Right ventricle myocardium superior (tissue), 1 donor: ENCODE measurements at regions not wholly inside any gene's neighbourhood (a gene's known extent, or its start where the extent isn't known, plus 50 kb on each side); places are given as distances from the start of the nearest gene placed in this dataset.

ENCODE experiments used
- ATAC-seq: fragments of 200-7000 bp; cut with Tn5 transposase; one replicate; pipeline ENCODE4 v1.9.1; 2020; ENCODE audit warnings: mild to moderate bottlenecking; ENCODE audit not compliant: poor library complexity
- DNase-seq: peaks from one replicate; pipeline ENCODE4 v3.0.0-alpha.2; 2020
- intact Hi-C: fragments of 100-400 bp; cut with DNase I; formaldehyde crosslinking; loops from one replicate; pipeline ENCODE4 v1.11.2; 2022
- donor health status: DM: no; HTN: yes; CAD: no; lungs with severe emphysema.

GRCh38 chr20:58098571-58098970 is 129.9 kb downstream of the ANKRD60 start:
- intact Hi-C loops: loop anchor here (10.0 kb wide), 1 partner anchor 76 kb away; no protein-coding TSS in a partner anchor
- ATAC-seq: no peak
- no peak for DNase-seq

DNA sequence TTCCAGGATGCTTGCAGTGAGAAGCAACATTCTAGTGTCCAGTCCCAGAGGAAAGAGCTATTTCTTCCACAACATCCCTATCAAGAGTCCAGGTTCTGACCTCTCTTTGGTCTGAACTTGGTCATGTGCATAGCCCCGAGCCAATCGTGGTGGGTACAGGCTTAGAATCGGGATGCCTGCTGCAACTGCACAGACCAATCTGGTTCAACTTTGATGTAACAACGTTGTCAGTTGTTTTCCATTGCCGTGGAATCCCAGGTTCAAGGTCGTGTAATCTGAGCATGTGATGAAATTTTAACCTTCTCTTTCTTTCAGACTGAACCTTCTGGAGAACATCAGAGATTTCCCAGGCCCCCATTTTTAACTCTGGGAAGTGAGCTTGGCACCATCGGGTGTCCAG is 130.5 kb downstream of the ANKRD60 start:
- intact Hi-C loops: loop anchor here (10.0 kb wide), 1 partner anchor 77 kb away; no protein-coding TSS in a partner anchor
- no peak for ATAC-seq
- no peak for DNase-seq

DNA sequence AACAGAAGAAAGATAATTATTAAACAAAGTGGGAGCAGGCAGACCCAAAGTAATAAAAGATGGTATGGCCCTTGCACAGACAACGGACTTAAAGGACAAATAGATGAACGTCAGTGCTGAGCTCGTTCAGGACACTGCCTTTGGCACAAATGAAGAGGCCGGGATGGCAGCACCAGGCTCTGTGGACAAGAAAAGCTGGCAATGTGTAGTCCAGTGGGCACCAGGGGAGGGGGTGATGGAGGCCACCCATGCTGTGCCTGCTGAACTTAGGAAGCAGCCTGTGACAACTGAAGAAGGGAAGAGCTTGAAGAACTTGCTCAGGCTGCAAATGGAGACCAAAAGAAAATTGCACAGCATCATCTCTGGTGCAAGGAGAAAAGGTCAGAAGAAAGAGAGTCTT is 131.0 kb downstream of the ANKRD60 start:
- no peak for ATAC-seq

GRCh38 chr20:58096880-58097423 is 131.5 kb downstream of the ANKRD60 start:
- DNase-seq (no peak), ATAC-seq (no peak)
- intact Hi-C loops: loop anchor here (10.0 kb wide), 1 partner anchor 78 kb away; no protein-coding TSS in a partner anchor

More for the DNA sequence above, 131.0 kb downstream of the ANKRD60 start:
- intact Hi-C loops: loop anchor here (10.0 kb wide), 1 partner anchor 77 kb away; no protein-coding TSS in a partner anchor
- DNase-seq: no peak

DNA sequence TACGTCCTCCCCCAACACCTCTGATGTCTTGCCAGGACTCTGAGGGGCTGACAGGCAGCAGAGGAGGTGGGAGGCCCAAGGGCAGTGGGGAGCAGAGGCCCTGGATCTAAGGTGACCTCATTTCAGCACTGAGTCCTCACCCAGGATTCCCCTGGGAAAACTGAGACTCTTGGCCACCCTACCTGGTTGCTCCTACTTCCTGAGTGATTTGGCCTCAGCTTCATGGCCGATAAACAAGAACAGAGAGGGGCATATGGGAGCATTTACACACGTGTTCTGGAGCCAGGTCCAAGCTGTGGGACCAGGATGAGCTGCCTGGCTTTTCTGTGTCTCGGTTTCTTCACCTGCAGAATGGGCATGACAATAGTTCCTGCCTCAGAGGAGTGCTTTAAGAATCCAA is 133.8 kb downstream of the ANKRD60 start:
- DNase-seq: no peak
- ATAC-seq: no peak
- intact Hi-C loops: loop anchor here (5.0 to 10.0 kb wide), 2 partner anchors 33 to 80 kb away; no protein-coding TSS in a partner anchor

- no peak for DNase-seq
- ATAC-seq: no peak
- intact Hi-C loops: loop anchor here (5.0 to 10.0 kb wide), 2 partner anchors 33 to 81 kb away; no protein-coding TSS in a partner anchor
These were observed 134.3 kb downstream of the ANKRD60 start for GRCh38 chr20:58094160-58094559.

GRCh38 chr20:58092871-58093270 is 135.6 kb downstream of the ANKRD60 start:
- no peak for DNase-seq
- intact Hi-C loops: loop anchor here (5.0 to 10.0 kb wide), 2 partner anchors 34 to 82 kb away; no protein-coding TSS in a partner anchor

GRCh38 chr20:58092353-58092752 is 136.1 kb downstream of the ANKRD60 start:
- no peak for DNase-seq
- peak; percentile 43 for ATAC-seq
- intact Hi-C loops: loop anchor here (5.0 to 10.0 kb wide), 2 partner anchors 35 to 82 kb away; no protein-coding TSS in a partner anchor

More at GRCh38 chr20:58092871-58093270, 135.6 kb downstream of the ANKRD60 start:
- no peak for ATAC-seq

- no peak for ATAC-seq
These were observed 136.6 kb downstream of the ANKRD60 start for GRCh38 chr20:58091810-58092209.

GRCh38 chr20:58090161-58090560 is 138.3 kb downstream of the ANKRD60 start:
- ATAC-seq: no peak
- intact Hi-C loops: loop anchor here (5.0 to 10.0 kb wide), 2 partner anchors 37 to 85 kb away; no protein-coding TSS in a partner anchor
- no peak for DNase-seq

More at GRCh38 chr20:58091810-58092209, 136.6 kb downstream of the ANKRD60 start:
- intact Hi-C loops: loop anchor here (5.0 to 10.0 kb wide), 2 partner anchors 35 to 83 kb away; no protein-coding TSS in a partner anchor
- no peak for DNase-seq

- DNase-seq (no peak), ATAC-seq (no peak)
- intact Hi-C loops: loop anchor here (5.0 kb wide), 1 partner anchor 436 kb away; no protein-coding TSS in a partner anchor
These were observed 139.8 kb downstream of the ANKRD60 start for GRCh38 chr20:58088625-58089024.

DNA sequence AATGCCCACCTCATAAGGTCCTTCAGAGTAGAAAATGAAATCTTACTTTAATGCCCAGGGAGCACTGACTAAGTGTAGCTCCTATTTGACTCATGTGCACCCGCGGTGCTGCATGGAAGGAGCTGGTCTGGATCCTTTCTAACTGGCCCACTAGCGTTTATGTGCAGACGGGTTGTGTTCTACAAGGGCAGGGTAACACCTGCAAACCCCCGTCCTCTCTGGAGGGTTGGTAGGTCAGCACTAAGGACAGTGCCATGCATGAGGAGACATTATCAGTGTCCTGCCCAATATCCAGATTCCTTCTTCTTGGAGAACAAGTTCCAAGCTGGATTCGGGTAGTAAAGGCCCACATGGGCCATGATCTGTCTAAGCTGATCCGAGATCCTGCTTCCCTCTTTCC is 140.3 kb downstream of the ANKRD60 start:
- no peak for ATAC-seq

GRCh38 chr20:58087562-58087858 is 140.9 kb downstream of the ANKRD60 start:
- intact Hi-C loops: loop anchor here (5.0 kb wide), 1 partner anchor 435 kb away; no protein-coding TSS in a partner anchor
- DNase-seq (no peak), ATAC-seq (no peak)

More for the DNA sequence above, 140.3 kb downstream of the ANKRD60 start:
- no peak for DNase-seq
- intact Hi-C loops: loop anchor here (5.0 kb wide), 1 partner anchor 436 kb away; no protein-coding TSS in a partner anchor

- intact Hi-C loops: loop anchor here (5.0 kb wide), 1 partner anchor 435 kb away; no protein-coding TSS in a partner anchor
- ATAC-seq (peak; percentile 59), DNase-seq (no peak)
These were observed 141.5 kb downstream of the ANKRD60 start for GRCh38 chr20:58086763-58087561.

DNA sequence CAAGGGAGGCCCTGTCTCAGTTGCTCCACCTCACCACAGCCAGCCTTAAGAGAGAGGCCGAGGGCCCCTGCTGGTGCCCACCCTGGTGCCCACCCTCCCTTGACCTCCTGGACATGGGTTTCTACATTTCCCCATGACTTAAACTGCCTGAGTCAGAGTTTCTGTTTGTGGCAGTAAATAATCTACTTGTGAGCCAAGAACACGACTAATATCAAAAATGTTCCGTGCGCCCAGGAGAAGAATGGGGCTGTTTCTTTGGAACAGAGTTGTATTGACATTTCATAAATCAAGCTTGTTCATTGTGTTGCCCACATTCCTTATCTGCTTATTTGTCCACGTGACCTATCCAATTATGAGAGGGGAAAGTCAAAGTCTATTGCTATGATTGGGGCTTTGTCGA is 143.5 kb downstream of the ANKRD60 start:
- DNase-seq (no peak), ATAC-seq (no peak)
- intact Hi-C loops: loop anchor here (5.0 kb wide), 1 partner anchor 433 kb away; no protein-coding TSS in a partner anchor

DNA sequence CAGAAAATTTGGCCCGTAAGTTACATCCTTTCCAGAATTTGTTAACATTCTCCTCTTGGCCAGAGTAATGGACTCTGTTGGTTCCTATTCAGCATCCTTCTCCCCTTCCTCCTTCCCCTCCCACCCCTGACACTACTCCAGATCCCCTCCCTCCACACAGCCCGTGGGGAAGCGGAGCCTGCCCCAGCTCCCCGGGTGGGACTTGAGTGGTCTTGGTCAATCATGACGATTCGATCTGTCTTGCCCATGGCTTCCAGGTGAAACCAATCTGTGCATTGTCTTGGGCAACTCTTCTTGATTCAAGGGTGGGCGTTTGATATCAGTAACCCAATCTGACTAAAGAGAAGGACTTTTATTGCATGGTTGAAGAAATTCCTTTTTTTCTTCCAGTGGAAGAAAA is 143.9 kb downstream of the ANKRD60 start:
- no peak for ATAC-seq
- DNase-seq: no peak
- intact Hi-C loops: no loop called here

DNA sequence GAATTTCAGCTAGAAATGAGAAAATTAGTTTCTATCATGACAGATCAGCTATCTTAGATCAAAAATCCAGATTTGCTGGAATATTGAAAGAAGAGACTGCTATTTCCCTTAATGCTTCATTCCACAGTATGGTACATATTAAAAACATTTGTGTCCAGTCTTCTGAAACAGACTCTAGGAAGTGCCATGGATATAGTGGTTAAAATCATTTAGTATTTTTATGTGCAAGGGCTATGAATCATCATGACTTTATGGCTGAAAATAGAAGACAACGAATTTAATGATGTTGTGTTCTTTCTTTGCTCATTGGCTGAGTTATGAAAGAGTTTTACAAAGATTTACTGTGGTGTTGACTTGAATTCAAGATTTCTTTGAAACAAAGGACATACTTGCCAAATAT is 146.6 kb downstream of the ANKRD60 start:
- DNase-seq (no peak), ATAC-seq (no peak)
- intact Hi-C loops: no loop called here

DNA sequence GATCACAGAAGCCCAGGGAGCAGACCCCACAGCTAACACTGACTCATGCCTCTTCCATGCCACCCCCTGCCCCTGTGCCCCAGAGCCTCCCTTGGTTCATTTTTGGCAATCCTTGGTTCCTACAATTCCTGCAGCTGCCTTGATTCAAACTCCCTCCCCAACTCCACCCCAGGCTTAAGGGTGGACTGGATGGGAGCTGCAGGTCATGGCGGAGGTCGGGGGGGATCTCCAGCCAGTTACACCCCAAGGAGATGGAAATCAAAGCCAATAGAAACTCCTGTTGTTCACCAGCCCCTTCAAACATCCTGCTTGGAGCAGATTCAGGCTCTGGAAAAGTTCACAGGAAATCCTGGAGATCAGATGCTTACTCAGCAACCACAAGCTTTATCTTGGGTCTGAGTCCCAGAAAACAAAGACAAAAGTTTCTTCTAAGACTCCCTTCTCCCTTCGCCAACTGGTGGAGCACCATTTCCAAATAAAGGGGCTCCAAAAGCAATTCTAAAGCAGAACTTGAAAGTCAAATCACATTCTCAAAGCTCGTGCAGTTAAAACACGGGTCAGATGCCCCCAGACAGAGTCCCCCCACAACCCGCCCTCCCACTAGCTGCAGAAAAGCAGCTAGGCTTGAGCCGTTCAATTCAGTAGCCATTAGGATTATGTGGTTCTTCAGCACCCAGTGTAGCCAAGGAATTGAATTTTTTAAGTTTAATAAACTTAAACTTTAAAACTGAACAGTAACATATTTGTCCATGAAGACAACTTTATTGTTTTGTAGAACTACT is 149.5 kb downstream of the ANKRD60 start:
- intact Hi-C loops: loop anchor here (10.0 kb wide), 1 partner anchor 56 kb away; no protein-coding TSS in a partner anchor
- ATAC-seq (no peak), DNase-seq (no peak)
